MM.1S (cell line): ENCODE measurements at regions not wholly inside any gene's neighbourhood (a gene's known extent, or its start where the extent isn't known, plus 50 kb on each side); places are given as distances from the start of the nearest gene placed in this dataset.

Source experiments
- DNase-seq: peaks from one replicate; pipeline ENCODE4 v3.0.0-alpha.2; 2015
- H2AFZ ChIP-seq: fragments of 300-600 bp; sonication (generic); 2 replicates; pipeline ENCODE4 v1.6.0; 2016; ENCODE audit warnings: antibody characterized with exemption, low read length
- H3F3A ChIP-seq: fragments of 300-600 bp; sonication (generic); 2 replicates; pipeline ENCODE4 v1.6.1; 2016; ENCODE audit warnings: mild to moderate bottlenecking, antibody characterized with exemption, low read length, moderate library complexity, mixed read lengths; ENCODE audit not compliant: insufficient read depth
- H3K27ac ChIP-seq: fragments of 300-600 bp; sonication (generic); 2 replicates; pipeline ENCODE4 v1.5.1; 2016; ENCODE audit warnings: mild to moderate bottlenecking, low read length
- H3K27me3 ChIP-seq: fragments of 300-600 bp; sonication (generic); replicated peaks from 2 replicates; pipeline ENCODE4 v1.6.0; 2016; ENCODE audit warnings: low read length; ENCODE audit not compliant: insufficient read depth
- H3K36me3 ChIP-seq: fragments of 300-600 bp; sonication (generic); replicated peaks from 2 replicates; pipeline ENCODE4 v1.6.1; 2016; ENCODE audit warnings: mild to moderate bottlenecking, low read length, mixed read lengths; ENCODE audit not compliant: insufficient read depth
- H3K4me1 ChIP-seq: fragments of 300-600 bp; sonication (generic); 2 replicates; pipeline ENCODE4 v1.6.1; 2016; ENCODE audit warnings: low read length, mixed read lengths
- H3K4me2 ChIP-seq: fragments of 300-600 bp; sonication (generic); 2 replicates; pipeline ENCODE4 v1.6.0; 2016; ENCODE audit warnings: low read depth, low read length
- H3K4me3 ChIP-seq: fragments of 300-600 bp; sonication (generic); 2 replicates; pipeline ENCODE4 v1.5.1; 2016; ENCODE audit warnings: low read length, mixed read lengths
- H3K79me2 ChIP-seq: fragments of 300-600 bp; sonication (generic); 2 replicates; pipeline ENCODE4 v1.6.1; 2016; ENCODE audit warnings: mixed run types, low read length, mixed read lengths
- H3K9ac ChIP-seq: fragments of 300-600 bp; sonication (generic); 2 replicates; pipeline ENCODE4 v1.6.1; 2016; ENCODE audit warnings: low read length, mixed read lengths
- H3K9me2 ChIP-seq: fragments of 300-600 bp; sonication (generic); replicated peaks from 2 replicates; pipeline ENCODE4 v1.6.1; 2016; ENCODE audit warnings: mild to moderate bottlenecking, low read length, mixed read lengths; ENCODE audit not compliant: insufficient read depth
- H3K9me3 ChIP-seq: fragments of 300-600 bp; sonication (generic); replicated peaks from 2 replicates; pipeline ENCODE4 v1.6.1; 2016; ENCODE audit warnings: mild to moderate bottlenecking, low read length, mixed read lengths; ENCODE audit not compliant: insufficient read depth
- H4K20me1 ChIP-seq: fragments of 300-600 bp; sonication (generic); 2 replicates; pipeline ENCODE4 v1.6.1; 2016; ENCODE audit warnings: mild to moderate bottlenecking, low read length, moderate library complexity, mixed read lengths; ENCODE audit not compliant: insufficient read depth
- EZH2 ChIP-seq: fragments of 300-600 bp; sonication (generic); optimal IDR thresholded peaks from 2 replicates; pipeline ENCODE3; 2017; ENCODE audit warnings: low read depth, mild to moderate bottlenecking, antibody characterized with exemption, low read length, mixed read lengths
- EZH2phosphoT487 ChIP-seq: fragments of 300-600 bp; sonication (generic); IDR thresholded peaks from 2 replicates; pipeline ENCODE4 v1.6.1; 2018; ENCODE audit warnings: antibody characterized with exemption, low read length
- TF ChIP-seq, protein P1 (sequence below): fragments of 300-600 bp; sonication (generic); IDR thresholded peaks from 2 replicates; pipeline ENCODE4 v1.5.1; 2016; ENCODE audit warnings: antibody characterized with exemption, low read length, mixed read lengths

GRCh38 chr13:40272776-40273139 is 393.7 kb downstream of the FOXO1 start:
- Histone ChIP-seq H2AFZ (no peak overlapping the region), H3K79me2 (no peaks in the 10 kb centered on the region), H3K4me1 (no peaks in the 10 kb centered on the region), H3K9me3 (no peaks in the 10 kb centered on the region), H3K4me3 (no peak overlapping the region), H4K20me1 (no peaks in the 10 kb centered on the region), H3K27ac (no peak overlapping the region), H3K9me2 (no peaks in the 10 kb centered on the region), H3K9ac (no peak overlapping the region), H3K27me3 (no peaks in the 10 kb centered on the region), H3K4me2 (no peak overlapping the region), H3K36me3 (no peaks in the 10 kb centered on the region), H3F3A (no peaks in the 10 kb centered on the region)
- no peak for DNase-seq
- no peak for TF ChIP-seq EZH2
- TF ChIP-seq, protein P1, sequence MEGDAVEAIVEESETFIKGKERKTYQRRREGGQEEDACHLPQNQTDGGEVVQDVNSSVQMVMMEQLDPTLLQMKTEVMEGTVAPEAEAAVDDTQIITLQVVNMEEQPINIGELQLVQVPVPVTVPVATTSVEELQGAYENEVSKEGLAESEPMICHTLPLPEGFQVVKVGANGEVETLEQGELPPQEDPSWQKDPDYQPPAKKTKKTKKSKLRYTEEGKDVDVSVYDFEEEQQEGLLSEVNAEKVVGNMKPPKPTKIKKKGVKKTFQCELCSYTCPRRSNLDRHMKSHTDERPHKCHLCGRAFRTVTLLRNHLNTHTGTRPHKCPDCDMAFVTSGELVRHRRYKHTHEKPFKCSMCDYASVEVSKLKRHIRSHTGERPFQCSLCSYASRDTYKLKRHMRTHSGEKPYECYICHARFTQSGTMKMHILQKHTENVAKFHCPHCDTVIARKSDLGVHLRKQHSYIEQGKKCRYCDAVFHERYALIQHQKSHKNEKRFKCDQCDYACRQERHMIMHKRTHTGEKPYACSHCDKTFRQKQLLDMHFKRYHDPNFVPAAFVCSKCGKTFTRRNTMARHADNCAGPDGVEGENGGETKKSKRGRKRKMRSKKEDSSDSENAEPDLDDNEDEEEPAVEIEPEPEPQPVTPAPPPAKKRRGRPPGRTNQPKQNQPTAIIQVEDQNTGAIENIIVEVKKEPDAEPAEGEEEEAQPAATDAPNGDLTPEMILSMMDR = no peak
- TF ChIP-seq EZH2phosphoT487 = no peak

DNA sequence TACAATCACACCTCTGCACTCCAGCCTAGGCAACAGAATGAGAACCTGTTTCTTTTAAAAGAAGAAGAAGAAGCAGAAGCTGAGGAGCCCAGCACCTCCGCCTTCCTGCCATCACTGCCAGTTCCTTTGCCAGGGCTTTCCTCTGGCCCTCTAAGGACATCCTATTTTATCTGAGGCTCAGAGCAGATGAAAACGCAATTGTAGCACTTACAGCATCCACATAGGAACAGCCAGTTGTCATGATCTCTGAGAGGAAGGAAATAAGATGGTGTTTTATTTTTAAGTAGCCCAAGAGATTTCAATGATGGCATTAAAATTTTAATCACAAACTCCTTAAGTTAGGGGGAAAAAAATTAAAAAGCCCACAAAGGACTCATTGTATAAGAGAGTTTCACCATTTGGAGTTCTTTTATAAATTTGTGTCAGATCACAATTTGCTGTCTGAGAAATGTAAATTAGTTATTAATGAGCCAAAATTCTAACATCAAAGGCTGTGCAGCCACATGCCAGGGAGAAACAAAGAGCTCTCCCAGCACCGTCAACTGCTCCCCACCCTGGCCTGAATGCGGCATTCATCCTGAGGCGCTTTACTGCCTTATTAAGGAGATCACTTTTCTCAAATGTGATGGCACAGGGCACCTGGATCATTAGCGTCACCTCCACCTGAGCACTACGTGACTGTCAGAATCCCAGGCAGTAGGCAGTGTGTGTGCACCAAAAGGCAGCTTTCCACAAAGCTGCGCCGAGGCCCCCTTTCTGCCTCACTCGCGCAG is 393.0 kb downstream of the FOXO1 start:
- H3K4me3 ChIP-seq = no peak overlapping the region
- no peaks in the 10 kb centered on the region for H3K9me2 ChIP-seq
- H2AFZ ChIP-seq = no peak overlapping the region
- no peak overlapping the region for H3K4me2 ChIP-seq
- no peak overlapping the region for H3K27ac ChIP-seq
- no peaks in the 10 kb centered on the region for H3F3A ChIP-seq
- H4K20me1 ChIP-seq = no peaks in the 10 kb centered on the region
- no peaks in the 10 kb centered on the region for H3K79me2 ChIP-seq
- H3K9ac ChIP-seq = no peak overlapping the region
- H3K9me3 ChIP-seq = no peaks in the 10 kb centered on the region
- TF ChIP-seq EZH2 = no peak
- TF ChIP-seq, protein P1 = no peak
- no peaks in the 10 kb centered on the region for H3K36me3 ChIP-seq
- H3K4me1 ChIP-seq = no peaks in the 10 kb centered on the region
- no peaks in the 10 kb centered on the region for H3K27me3 ChIP-seq
- DNase-seq = no peak

DNA sequence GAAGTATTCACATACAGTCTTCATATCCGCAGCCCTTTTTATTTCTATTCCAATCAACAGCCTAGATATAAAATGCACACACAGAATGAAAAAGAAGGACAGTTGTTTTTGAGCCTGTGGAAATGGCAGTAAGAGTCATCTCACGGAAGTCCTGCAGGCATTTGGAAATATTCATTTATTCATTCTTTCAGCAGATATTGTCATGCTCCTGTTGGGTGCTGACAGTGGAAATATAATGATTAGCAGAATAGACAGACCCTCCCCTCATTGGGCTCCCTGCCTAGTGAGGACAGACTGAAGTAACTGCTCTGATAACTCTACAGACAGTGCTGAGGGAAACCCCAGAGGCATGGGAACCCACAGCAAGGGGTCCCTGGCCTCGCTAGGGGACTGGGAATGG is 392.3 kb downstream of the FOXO1 start:
- no peak overlapping the region for H2AFZ ChIP-seq
- TF ChIP-seq EZH2 (no peak), EZH2phosphoT487 (no peak)
- TF ChIP-seq, protein P1 = no peak
- H3K27ac ChIP-seq = no peak overlapping the region
- H3K4me1 ChIP-seq = no peaks in the 10 kb centered on the region
- DNase-seq = no peak
- H3K9me2 ChIP-seq = no peaks in the 10 kb centered on the region
- no peaks in the 10 kb centered on the region for H3K79me2 ChIP-seq
- no peaks in the 10 kb centered on the region for H3K27me3 ChIP-seq
- no peak overlapping the region for H3K9ac ChIP-seq
- H3K36me3 ChIP-seq = no peaks in the 10 kb centered on the region
- H4K20me1 ChIP-seq = no peaks in the 10 kb centered on the region
- H3K9me3 ChIP-seq = no peaks in the 10 kb centered on the region
- H3K4me2 ChIP-seq = no peak overlapping the region
- H3K4me3 ChIP-seq = no peak overlapping the region
- H3F3A ChIP-seq = no peaks in the 10 kb centered on the region
